T-helper 17 cell (primary cell): ENCODE measurements at regions not wholly inside any gene's neighbourhood (a gene's known extent, or its start where the extent isn't known, plus 50 kb on each side); places are given as distances from the start of the nearest gene placed in this dataset.
"Not testable (repeated sequence)": the region's sequence is repeated elsewhere in the genome, so short reads cannot be mapped to it uniquely, and the experiment has no call there.

ENCODE experiments used
- ATAC-seq: fragments of 150-1000 bp; cut with Tn5 transposase; 2 replicates; pipeline ENCODE4 v1.10.0; 2021; ENCODE audit warnings: mild to moderate bottlenecking, moderate library complexity
- DNase-seq, 3 donors: peaks; one replicate each; pipeline versions ENCODE4 v3.0.0 to v3.0.0-alpha.2; 2020 to 2021
- H3K9me3 ChIP-seq: one replicate; pipeline ENCODE4 v1.7.0; 2013; ENCODE audit warnings: low read length, mild to moderate bottlenecking; ENCODE audit not compliant: control insufficient read depth, poor library complexity, severe bottlenecking
- H3K27ac Mint-ChIP-seq: one replicate; pipeline ENCODE4 v1.8.0; 2022; ENCODE audit warnings: mild to moderate bottlenecking, moderate library complexity, mixed read lengths
- H3K27me3 Mint-ChIP-seq: one replicate; pipeline ENCODE4 v1.8.0; 2022; ENCODE audit warnings: mixed read lengths
- H3K36me3 Mint-ChIP-seq: one replicate; pipeline ENCODE4 v1.8.0; 2022; ENCODE audit warnings: low read depth, mixed read lengths
- H3K4me1 Mint-ChIP-seq: one replicate; pipeline ENCODE4 v1.8.0; 2022; ENCODE audit warnings: mild to moderate bottlenecking, mixed read lengths
- H3K4me3 Mint-ChIP-seq: one replicate; pipeline ENCODE4 v1.8.0; 2022; ENCODE audit warnings: mild to moderate bottlenecking, moderate library complexity, mixed read lengths

GRCh38 chr2:220569112-220569897 is 941.9 kb downstream of the SLC4A3 start:
- no peak for DNase-seq
- Mint-ChIP-seq H3K36me3 (no peaks in the 10 kb centered on the region), H3K27ac (no peak overlapping the region), H3K4me3 (no peak overlapping the region), H3K4me1 (no peaks in the 10 kb centered on the region), H3K27me3 (no peaks in the 10 kb centered on the region)
- H3K9me3 ChIP-seq: no peaks in the 10 kb centered on the region
- no peak for ATAC-seq

DNA sequence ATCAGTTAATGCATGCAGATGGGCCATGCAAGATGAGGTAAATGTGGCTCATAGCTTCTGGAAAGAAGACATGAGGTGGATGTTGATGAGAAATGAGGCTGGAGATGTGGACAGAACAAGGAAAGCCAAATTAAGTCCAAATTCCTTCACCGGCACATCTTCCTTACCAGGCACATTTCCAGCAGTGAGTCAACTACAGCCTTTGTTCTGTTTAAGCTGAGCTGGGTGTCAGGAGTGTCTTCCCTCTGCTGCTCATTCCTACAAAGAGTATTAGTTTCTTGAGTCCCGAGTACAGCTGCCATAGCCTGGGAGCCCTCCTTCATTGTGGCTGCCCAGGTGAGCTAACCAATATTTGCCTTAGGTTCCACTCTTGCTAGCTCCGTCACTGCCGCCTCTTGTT is 945.0 kb downstream of the SLC4A3 start:
- H3K4me3 Mint-ChIP-seq: no peak overlapping the region
- ATAC-seq (no peak), DNase-seq (no peak)
- H3K36me3 Mint-ChIP-seq: no peaks in the 10 kb centered on the region
- H3K27ac Mint-ChIP-seq: no peak overlapping the region
- H3K4me1 Mint-ChIP-seq: no peaks in the 10 kb centered on the region
- no peaks in the 10 kb centered on the region for H3K9me3 ChIP-seq
- H3K27me3 Mint-ChIP-seq: no peaks in the 10 kb centered on the region

DNA sequence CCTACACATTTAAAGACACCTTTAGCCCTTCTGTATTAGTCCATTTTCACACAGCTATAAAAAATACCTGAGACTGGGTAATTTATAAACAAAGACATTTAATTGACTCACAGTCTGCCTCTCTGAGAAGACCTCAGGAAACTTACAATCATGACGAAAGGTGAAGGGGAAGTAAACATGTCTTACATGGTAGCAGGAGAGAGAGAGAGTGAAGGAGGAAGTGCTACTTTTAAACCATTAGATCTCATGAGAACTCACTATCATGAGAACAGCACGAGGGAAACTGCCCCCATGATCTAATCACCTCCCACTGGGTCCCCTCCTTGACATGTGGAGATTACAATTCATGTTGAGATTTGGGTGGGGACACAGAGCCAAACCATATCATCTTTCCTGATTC is 946.6 kb downstream of the SLC4A3 start:
- no peaks in the 10 kb centered on the region for H3K27me3 Mint-ChIP-seq
- H3K4me1 Mint-ChIP-seq: no peaks in the 10 kb centered on the region
- H3K36me3 Mint-ChIP-seq: no peaks in the 10 kb centered on the region
- DNase-seq: no peak
- no peak overlapping the region for H3K27ac Mint-ChIP-seq
- no peak for ATAC-seq
- no peak overlapping the region for H3K4me3 Mint-ChIP-seq
- H3K9me3 ChIP-seq: no peaks in the 10 kb centered on the region

- H3K9me3 ChIP-seq: no peaks in the 10 kb centered on the region
- H3K27me3 Mint-ChIP-seq: no peaks in the 10 kb centered on the region
- no peak for DNase-seq
- no peaks in the 10 kb centered on the region for H3K4me1 Mint-ChIP-seq
- no peak overlapping the region for H3K27ac Mint-ChIP-seq
- no peak overlapping the region for H3K4me3 Mint-ChIP-seq
- no peak for ATAC-seq
- H3K36me3 Mint-ChIP-seq: no peaks in the 10 kb centered on the region
These were observed 948.5 kb downstream of the SLC4A3 start for GRCh38 chr2:220575963-220576362.

DNA sequence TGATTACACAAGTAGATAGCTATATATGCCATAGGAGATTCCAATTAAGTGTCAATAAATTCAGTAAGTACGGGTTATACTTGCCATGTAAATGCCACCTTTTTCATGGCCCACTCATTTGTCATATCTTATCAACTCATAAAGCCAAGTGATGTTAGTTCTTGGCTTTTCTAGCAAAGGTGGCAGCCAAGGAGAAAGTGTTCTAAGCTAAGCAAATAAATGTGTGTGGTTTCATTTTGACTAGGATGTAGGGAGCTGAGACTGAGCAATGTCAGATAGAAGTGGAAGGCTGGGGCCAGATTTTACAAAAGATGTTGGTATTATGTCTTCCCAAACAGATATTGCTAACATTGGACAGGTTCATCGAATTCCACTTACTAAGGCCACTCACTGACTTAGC is 952.0 kb downstream of the SLC4A3 start:
- DNase-seq (no peak), ATAC-seq (no peak)
- H3K9me3 ChIP-seq: no peaks in the 10 kb centered on the region
- H3K36me3 Mint-ChIP-seq: no peaks in the 10 kb centered on the region
- H3K27me3 Mint-ChIP-seq: no peaks in the 10 kb centered on the region
- no peak overlapping the region for H3K27ac Mint-ChIP-seq
- no peak overlapping the region for H3K4me3 Mint-ChIP-seq
- H3K4me1 Mint-ChIP-seq: no peaks in the 10 kb centered on the region

DNA sequence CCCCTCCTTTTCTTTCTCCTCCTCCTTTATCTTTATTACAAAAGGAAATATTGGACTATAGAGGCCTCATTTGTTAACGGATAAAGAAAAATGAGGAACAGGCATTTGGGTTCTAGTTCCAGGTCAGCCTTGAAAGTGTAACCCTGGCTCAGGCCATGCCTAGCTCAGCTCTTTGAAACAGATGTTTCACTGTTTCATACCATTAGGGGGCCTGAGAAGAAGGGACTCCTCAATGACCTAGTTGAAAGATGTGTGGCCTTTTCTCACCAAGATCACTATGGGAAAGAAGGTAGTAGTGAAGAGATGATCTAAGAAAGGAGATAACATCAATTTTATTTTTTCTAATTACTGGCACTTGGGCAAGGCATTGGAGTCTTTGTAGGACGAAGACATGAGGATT is 952.7 kb downstream of the SLC4A3 start:
- Mint-ChIP-seq H3K36me3 (no peaks in the 10 kb centered on the region), H3K4me3 (no peak overlapping the region), H3K27me3 (no peaks in the 10 kb centered on the region), H3K27ac (no peak overlapping the region), H3K4me1 (no peaks in the 10 kb centered on the region)
- DNase-seq (no peak), ATAC-seq (no peak)
- H3K9me3 ChIP-seq: no peaks in the 10 kb centered on the region

DNA sequence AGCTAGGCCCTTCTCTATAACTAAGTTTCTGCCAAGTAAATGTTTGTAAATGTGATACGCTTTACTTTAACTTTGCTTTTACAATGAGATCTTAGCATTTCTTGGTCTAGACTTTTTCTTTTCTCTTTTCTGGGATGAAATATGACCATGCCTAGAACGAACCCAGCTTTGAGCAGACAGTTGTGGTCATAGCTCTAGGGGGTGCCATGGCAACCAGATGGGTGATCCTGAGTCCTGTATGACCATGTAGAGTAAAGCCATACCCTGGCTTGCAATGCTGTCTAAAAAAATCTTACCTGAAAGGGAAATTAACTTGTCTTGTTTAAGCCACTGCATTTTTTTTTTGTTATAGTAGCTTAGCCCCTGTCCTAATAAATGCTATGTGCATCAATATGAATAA is 956.3 kb downstream of the SLC4A3 start:
- no peak overlapping the region for H3K27ac Mint-ChIP-seq
- H3K36me3 Mint-ChIP-seq: no peaks in the 10 kb centered on the region
- no peaks in the 10 kb centered on the region for H3K9me3 ChIP-seq
- H3K4me1 Mint-ChIP-seq: no peaks in the 10 kb centered on the region
- DNase-seq (no peak), ATAC-seq (no peak)
- no peaks in the 10 kb centered on the region for H3K27me3 Mint-ChIP-seq
- H3K4me3 Mint-ChIP-seq: no peak overlapping the region

- H3K4me1 Mint-ChIP-seq: no peaks in the 10 kb centered on the region
These were observed 957.8 kb downstream of the SLC4A3 start for GRCh38 chr2:220585241-220585640.

GRCh38 chr2:220586980-220587530 is 959.6 kb downstream of the SLC4A3 start:
- Mint-ChIP-seq H3K27ac (no peak overlapping the region), H3K4me3 (no peak overlapping the region), H3K4me1 (no peaks in the 10 kb centered on the region), H3K36me3 (no peaks in the 10 kb centered on the region), H3K27me3 (no peaks in the 10 kb centered on the region)
- ATAC-seq (no peak), DNase-seq (no peak)
- H3K9me3 ChIP-seq: no peaks in the 10 kb centered on the region

More at GRCh38 chr2:220585241-220585640, 957.8 kb downstream of the SLC4A3 start:
- no peaks in the 10 kb centered on the region for H3K9me3 ChIP-seq
- no peak overlapping the region for H3K27ac Mint-ChIP-seq
- H3K36me3 Mint-ChIP-seq: no peaks in the 10 kb centered on the region
- no peak overlapping the region for H3K4me3 Mint-ChIP-seq
- ATAC-seq: no peak
- DNase-seq: no peak
- H3K27me3 Mint-ChIP-seq: no peaks in the 10 kb centered on the region

GRCh38 chr2:220588148-220588547 is 960.7 kb downstream of the SLC4A3 start:
- no peaks in the 10 kb centered on the region for H3K9me3 ChIP-seq
- H3K4me1 Mint-ChIP-seq: no peaks in the 10 kb centered on the region
- no peak overlapping the region for H3K4me3 Mint-ChIP-seq
- ATAC-seq (no peak), DNase-seq (no peak)
- H3K36me3 Mint-ChIP-seq: no peaks in the 10 kb centered on the region
- no peaks in the 10 kb centered on the region for H3K27me3 Mint-ChIP-seq
- no peak overlapping the region for H3K27ac Mint-ChIP-seq

- Mint-ChIP-seq H3K27ac (no peak overlapping the region), H3K36me3 (no peaks in the 10 kb centered on the region), H3K27me3 (no peaks in the 10 kb centered on the region), H3K4me1 (no peaks in the 10 kb centered on the region), H3K4me3 (no peak overlapping the region)
- H3K9me3 ChIP-seq: no peaks in the 10 kb centered on the region
- no peak for ATAC-seq
- DNase-seq: no peak
These were observed 963.0 kb downstream of the SLC4A3 start for GRCh38 chr2:220590476-220590875.

- Mint-ChIP-seq H3K27me3 (no peaks in the 10 kb centered on the region), H3K36me3 (no peaks in the 10 kb centered on the region), H3K4me1 (no peaks in the 10 kb centered on the region), H3K27ac (no peak overlapping the region), H3K4me3 (no peak overlapping the region)
- DNase-seq (no peak), ATAC-seq (no peak)
- H3K9me3 ChIP-seq: no peaks in the 10 kb centered on the region
These were observed 966.1 kb downstream of the SLC4A3 start for GRCh38 chr2:220593526-220593925.

- DNase-seq (no peak), ATAC-seq (no peak)
- H3K4me3 Mint-ChIP-seq: no peak overlapping the region
- H3K9me3 ChIP-seq: no peaks in the 10 kb centered on the region
- no peaks in the 10 kb centered on the region for H3K4me1 Mint-ChIP-seq
- no peaks in the 10 kb centered on the region for H3K27me3 Mint-ChIP-seq
- no peak overlapping the region for H3K27ac Mint-ChIP-seq
- H3K36me3 Mint-ChIP-seq: no peaks in the 10 kb centered on the region
These were observed 970.4 kb downstream of the EPHA4 start for GRCh38 chr2:220601674-220602073.

DNA sequence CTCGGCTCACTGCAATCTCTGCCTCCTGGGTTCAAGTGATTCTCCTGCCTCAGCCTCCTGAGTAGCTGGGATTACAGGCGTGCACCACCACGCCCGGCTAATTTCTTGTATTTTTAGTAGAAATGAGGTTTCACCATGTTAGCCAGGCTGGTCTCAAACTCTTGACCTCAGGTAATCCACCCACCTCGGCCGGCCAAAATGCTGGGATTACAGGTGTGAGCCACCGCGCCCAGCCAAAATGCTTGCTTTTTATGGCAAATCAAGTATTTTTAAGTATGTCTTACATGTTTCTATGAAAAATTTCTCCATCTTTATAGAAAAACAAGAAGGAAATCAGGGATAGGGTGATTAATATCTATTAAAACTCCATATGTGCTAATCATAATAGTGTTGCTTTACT is 959.1 kb downstream of the EPHA4 start:
- H3K36me3 Mint-ChIP-seq, H3K27me3 Mint-ChIP-seq, H3K9me3 ChIP-seq, H3K27ac Mint-ChIP-seq, ATAC-seq, H3K4me3 Mint-ChIP-seq, DNase-seq, H3K4me1 Mint-ChIP-seq: not testable (repeated sequence)
